Motor neuron (in vitro differentiated cells): ENCODE measurements at regions not wholly inside any gene's neighbourhood (a gene's known extent, or its start where the extent isn't known, plus 50 kb on each side); places are given as distances from the start of the nearest gene placed in this dataset.

ENCODE experiments used
- ATAC-seq, 8 experiments: fragments of 200-7000 bp; cut with Tn5 transposase; replicated peaks in 6 of 8; 2 replicates each; pipeline ENCODE4 v1.8.0; 2021; ENCODE audit warnings: mild to moderate bottlenecking in 8 of 8, moderate library complexity in 8 of 8
- H3K27ac ChIP-seq, 2 donors: fragments of 250-450 bp; sonication (Bioruptor Pico); 2 replicates each; pipeline ENCODE4 v1.9.0; 2021; ENCODE audit warnings: antibody characterized with exemption in 2 of 2, mild to moderate bottlenecking in 2 of 2, moderate library complexity in 1 of 2
- H3K4me1 ChIP-seq, 2 donors: fragments of 250-450 bp; sonication (Bioruptor Pico); replicated peaks in 1 of 2; 2 replicates each; pipeline ENCODE4 v1.6.1; 2021; ENCODE audit warnings: antibody characterized with exemption in 2 of 2, mild to moderate bottlenecking in 2 of 2, moderate library complexity in 1 of 2
- H3K4me3 ChIP-seq, 5 donors: fragments of 250-450 bp; sonication (Bioruptor Pico); 2 replicates each; pipeline ENCODE4 v1.9.0; 2021; ENCODE audit warnings: antibody characterized with exemption in 5 of 5, mild to moderate bottlenecking in 5 of 5, moderate library complexity in 4 of 5
- WGBS, 10 experiments: fragments of 450-650 bp; shearing (Covaris generic); methylation state at CpG; one replicate each; pipeline ENCODE4 v1.0.0; 2022; 5-methylcytosine and 5-hydroxymethylcytosine counted together
- in situ Hi-C, 9 experiments: fragments of 400-800 bp; cut with MboI; loops; one replicate each; pipeline ENCODE4 v1.15.0; 2021; ENCODE audit warnings: low sequenced_read_pairs in 9 of 9, low pct_unique_long_range_greater_than_20kb in 2 of 9; ENCODE audit not compliant: unreplicated experiment in 9 of 9

DNA sequence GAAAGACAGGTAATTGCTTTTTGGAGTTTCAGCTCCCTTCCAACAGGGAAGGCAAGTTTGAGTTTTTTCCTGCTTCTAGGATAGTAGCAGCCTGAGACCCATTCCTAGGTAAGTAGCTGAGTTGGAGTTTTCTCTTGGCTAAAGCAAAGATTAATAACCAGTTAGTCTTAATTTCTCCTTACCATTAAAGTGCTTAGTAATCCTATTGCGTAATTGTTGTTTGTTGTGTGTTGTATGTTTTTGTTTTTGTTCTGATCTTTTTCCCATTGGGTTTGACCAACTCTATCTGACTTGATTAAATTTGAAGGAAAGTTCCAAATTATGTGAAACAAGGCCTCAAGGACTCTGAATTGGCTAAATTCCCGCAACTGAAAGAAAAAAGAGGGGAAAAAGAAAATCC lies 83.5 kb downstream of the TBX22 start:
- H3K4me3 ChIP-seq, result no peak overlapping the region
- WGBS, 10 experiments, result 8 to 93% (median 54%) methylated on average over 2 of the region's 2 CpGs; no CpG with 5 or more reads in 5 of the 10 experiments
- in situ Hi-C loops, result no loop called here
- ATAC-seq, result no peak
- H3K4me1 ChIP-seq, result no peaks in the 10 kb centered on the region
- H3K27ac ChIP-seq, result no peak overlapping the region

DNA sequence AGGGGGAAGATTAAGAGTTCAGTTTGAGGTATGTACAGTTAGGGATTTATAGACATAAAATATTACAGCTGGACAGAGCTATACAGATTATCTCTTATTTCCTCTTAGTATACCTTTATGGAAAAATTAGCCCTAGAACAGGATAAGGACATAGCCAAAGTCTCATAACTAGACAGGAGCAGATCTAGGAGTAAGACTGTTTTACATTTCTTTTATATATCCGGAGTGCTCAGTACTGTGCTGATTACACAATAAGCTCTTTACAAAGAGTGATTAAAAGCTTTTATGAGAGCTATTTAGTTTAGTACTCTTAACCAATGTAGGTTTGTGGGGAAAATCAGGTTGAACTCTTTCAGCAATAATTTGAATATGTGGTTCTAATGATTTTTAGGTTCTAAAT lies 105.8 kb downstream of the TBX22 start:
- no peak overlapping the region for H3K4me3 ChIP-seq
- H3K4me1 ChIP-seq, result no peaks in the 10 kb centered on the region
- no peak for ATAC-seq
- in situ Hi-C loops, result no loop called here
- 0 to 100% (median 100%) methylated on average over 1 of the region's 1 CpG; no CpG with 5 or more reads in 4 of the 10 experiments for WGBS, 10 experiments
- H3K27ac ChIP-seq, result no peak overlapping the region

DNA sequence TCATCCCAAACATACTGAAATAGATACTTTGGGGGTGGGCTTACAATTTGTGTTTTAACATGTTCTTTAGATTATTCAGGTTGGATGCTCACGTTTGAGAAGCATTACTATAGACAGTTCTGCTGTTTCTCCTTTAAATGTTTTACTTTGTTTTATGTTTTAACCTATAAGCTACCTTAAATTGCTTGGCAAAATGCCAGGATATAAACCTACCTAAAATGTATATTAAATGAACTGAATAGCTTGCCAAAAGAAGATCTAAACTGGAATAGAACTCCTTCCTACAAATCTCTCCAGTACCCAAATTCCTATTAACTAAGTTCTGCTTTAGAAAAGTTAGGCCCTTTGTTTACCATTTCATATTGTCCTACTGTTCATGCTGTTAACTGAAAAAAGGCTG lies 124.4 kb downstream of the TBX22 start:
- in situ Hi-C loops, result no loop called here

DNA sequence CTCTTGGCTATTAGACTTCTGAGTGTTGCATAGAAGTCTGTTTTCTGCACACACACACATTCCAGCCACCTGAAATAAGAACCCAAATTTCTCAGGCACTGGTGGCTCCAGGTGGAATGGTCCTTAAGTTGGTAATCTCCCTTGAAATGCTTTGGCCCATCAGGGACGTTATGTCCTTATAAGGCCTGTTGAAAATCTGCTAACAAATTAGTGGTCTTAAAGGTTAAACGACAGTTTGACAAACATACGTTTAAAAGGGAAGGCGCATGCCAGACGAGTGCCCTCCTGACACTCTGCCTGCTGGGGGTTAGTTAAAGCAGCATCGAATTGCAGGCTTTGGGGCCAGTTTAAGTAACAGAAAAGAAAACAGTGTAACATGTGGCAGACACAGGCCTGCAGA lies 125.0 kb downstream of the TBX22 start:
- H3K4me3 ChIP-seq, result no peak overlapping the region
- whole genome bisulfite sequencing, 10 experiments, result 0 to 53% (median 13%) methylated on average over 1 to 4 of the region's 6 CpGs; no CpG with 5 or more reads in 4 of the 10 experiments

More for the DNA sequence above, 124.4 kb downstream of the TBX22 start:
- H3K4me3 ChIP-seq, result no peak overlapping the region
- H3K27ac ChIP-seq, result no peak overlapping the region
- ATAC-seq, result no peak
- H3K4me1 ChIP-seq, result no peaks in the 10 kb centered on the region
- WGBS, 10 experiments, result 0 to 60% (median 8%) methylated on average over 1 of the region's 1 CpG; no CpG with 5 or more reads in 6 of the 10 experiments

DNA sequence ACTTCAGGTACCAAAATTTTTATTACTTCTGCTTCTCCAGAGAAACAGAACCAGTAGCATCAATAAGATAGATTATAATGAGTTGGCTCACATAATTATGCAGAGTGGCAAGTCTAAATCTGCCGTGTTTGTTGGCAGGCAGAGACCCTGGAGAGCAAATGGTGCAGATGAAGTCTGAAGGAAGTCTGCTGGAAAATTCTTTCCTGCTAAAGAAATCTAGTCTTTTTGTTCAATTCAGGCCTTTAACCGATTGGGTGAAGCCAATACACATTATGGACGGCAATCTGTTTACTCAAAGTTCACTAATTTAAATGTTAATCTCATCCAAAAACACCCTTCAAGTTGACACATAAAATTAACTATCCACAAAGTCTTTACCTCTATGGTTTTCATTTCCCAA lies 156.0 kb downstream of the TBX22 start:
- WGBS, 10 experiments, result 0 to 100% (median 17%) methylated on average over 1 to 3 of the region's 3 CpGs; no CpG with 5 or more reads in 4 of the 10 experiments
- in situ Hi-C loops, result no loop called here
- H3K4me1 ChIP-seq, result no peaks in the 10 kb centered on the region
- ATAC-seq, result no peak
- H3K27ac ChIP-seq, result no peak overlapping the region
- no peak overlapping the region for H3K4me3 ChIP-seq

More for the DNA sequence above, 125.0 kb downstream of the TBX22 start:
- in situ Hi-C loops, result no loop called here
- Histone ChIP-seq H3K27ac (no peak overlapping the region), H3K4me1 (no peaks in the 10 kb centered on the region)
- no peak for ATAC-seq

DNA sequence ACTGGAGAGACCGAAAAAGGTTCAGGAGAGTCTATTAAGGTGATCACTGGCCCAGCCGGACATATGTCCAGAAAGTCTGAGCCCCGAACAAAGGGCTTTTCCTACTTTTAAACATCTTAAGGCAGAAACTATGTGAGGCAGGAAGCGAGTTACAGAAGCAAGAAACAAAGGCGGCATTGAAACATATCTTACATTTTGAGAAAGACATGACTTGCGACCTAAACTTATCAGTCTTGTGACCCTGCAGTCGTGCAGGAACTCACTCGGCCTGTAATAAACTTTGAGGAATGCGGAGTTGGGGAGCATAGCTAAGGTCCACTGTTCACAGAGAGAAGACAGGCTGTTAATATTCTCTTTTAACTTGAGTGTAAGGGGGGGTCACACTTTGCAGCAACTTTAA lies 158.7 kb downstream of the TBX22 start:
- H3K27ac ChIP-seq, result no peak overlapping the region
- WGBS, 10 experiments, result 0 to 100% (median 67%) methylated on average over 1 to 5 of the region's 9 CpGs; no CpG with 5 or more reads in 3 of the 10 experiments
- no peak for ATAC-seq
- no peaks in the 10 kb centered on the region for H3K4me1 ChIP-seq
- H3K4me3 ChIP-seq, result no peak overlapping the region
- in situ Hi-C loops, result no loop called here

DNA sequence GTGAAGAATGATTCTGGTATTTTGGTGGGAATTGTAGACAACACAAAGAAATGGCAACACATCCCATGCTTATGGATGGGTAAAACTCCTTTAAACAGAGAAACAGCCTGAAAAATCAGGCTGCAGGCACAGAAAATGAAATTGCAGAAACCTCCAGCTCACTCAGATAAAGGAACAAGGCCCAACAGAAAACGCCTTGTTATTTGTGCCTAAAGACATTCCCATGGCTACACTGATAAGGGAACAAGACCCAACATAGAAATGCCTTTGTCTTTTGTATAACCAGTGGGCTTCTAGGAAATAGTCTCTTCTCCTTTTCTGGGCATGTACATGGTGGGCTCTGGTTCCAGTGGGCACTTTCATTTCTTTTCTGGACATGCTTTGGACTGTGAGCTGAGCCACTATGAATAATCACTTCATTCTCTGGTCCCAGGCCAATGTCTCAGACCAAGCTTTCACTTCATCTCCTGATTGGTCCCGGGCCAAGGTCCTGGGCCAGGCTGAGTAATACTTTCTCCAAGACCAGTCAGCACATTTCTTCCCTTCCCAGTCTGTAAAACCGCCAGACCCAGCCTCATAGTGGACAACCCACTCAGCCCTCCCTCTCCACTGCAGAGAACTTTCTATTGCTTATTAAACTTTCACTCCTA lies 160.5 kb downstream of the TBX22 start:
- H3K27ac ChIP-seq, result no peak overlapping the region
- no peak for ATAC-seq
- H3K4me1 ChIP-seq, result no peaks in the 10 kb centered on the region
- no peak overlapping the region for H3K4me3 ChIP-seq
- 0 to 75% (median 25%) methylated on average over 1 to 3 of the region's 3 CpGs; no CpG with 5 or more reads in 7 of the 10 experiments for WGBS, 10 experiments
- in situ Hi-C loops, result no loop called here

DNA sequence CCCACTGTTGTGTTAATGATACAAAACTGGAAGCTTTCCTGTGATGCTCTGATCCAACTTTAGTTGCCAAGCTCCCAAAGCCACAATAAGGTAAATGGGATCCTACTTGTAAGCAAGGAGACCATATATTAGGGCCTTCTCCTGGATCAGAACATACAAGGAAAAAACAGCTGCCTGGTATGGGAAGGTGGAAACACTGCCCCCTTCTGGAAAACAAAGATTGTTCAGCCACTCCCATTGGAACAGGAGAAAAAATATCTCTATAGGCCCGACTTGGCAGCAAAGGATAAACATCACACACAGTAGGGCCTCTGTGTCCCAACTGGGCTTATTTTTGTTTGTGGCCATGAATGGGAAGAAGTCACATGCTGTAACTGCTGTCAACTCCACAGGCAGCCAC lies 166.5 kb downstream of the TBX22 start:
- 33% methylated on average over 1 of the region's 1 CpG; no CpG with 5 or more reads in 9 of the 10 experiments for WGBS, 10 experiments
- in situ Hi-C loops, result no loop called here
- ATAC-seq, result no peak

DNA sequence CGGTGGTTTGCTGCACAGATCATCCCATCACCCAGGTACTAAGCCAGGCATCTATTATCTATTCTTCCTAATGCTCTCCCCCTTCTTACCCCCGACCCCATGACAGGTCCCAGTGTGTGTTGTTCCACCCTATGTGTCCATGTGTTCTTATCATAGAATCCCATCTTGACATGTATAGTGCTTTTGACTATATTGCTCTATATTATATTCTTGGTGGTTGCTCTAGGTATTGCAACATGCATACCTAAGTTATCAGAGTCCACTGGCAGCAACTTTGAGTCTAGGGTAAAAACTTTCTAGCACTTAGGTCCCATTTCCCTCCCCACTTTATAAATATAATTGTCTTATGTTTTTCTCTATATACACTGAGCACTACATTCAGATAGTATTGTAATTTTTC lies 170.3 kb downstream of the TBX22 start:
- ATAC-seq, result no peak
- Histone ChIP-seq H3K27ac (no peak overlapping the region), H3K4me1 (no peaks in the 10 kb centered on the region), H3K4me3 (no peak overlapping the region)
- in situ Hi-C loops, result no loop called here
- 0 to 75% (median 56%) methylated on average over 1 to 2 of the region's 2 CpGs; no CpG with 5 or more reads in 5 of the 10 experiments for WGBS, 10 experiments

More for the DNA sequence above, 166.5 kb downstream of the TBX22 start:
- Histone ChIP-seq H3K27ac (no peak overlapping the region), H3K4me1 (no peaks in the 10 kb centered on the region), H3K4me3 (no peak overlapping the region)

DNA sequence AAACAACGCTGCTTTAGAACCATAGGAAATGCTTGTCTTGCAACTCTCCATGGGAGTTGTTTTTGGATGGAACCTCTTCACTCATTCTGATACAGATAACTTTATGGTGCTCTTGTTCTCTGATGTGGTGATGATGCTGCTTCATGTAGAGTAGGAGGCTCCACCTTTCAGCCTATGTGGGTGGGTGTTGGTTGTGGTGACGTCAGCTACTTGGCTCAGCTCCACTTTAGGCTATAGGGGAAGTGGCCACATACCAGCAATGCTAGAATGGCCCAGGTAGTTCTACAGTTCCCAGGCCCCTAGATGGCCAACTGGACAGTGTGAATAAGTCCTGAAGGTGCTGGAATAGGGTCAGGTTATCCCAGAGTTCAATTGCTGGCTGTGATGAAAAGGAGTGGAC lies 192.1 kb downstream of the TBX22 start:
- WGBS, 10 experiments, result 0 to 45% (median 0%) methylated on average over 1 to 2 of the region's 2 CpGs; no CpG with 5 or more reads in 7 of the 10 experiments
- in situ Hi-C loops, result no loop called here
- H3K4me3 ChIP-seq, result no peak overlapping the region
- no peak overlapping the region for H3K27ac ChIP-seq
- no peak for ATAC-seq
- H3K4me1 ChIP-seq, result no peaks in the 10 kb centered on the region

DNA sequence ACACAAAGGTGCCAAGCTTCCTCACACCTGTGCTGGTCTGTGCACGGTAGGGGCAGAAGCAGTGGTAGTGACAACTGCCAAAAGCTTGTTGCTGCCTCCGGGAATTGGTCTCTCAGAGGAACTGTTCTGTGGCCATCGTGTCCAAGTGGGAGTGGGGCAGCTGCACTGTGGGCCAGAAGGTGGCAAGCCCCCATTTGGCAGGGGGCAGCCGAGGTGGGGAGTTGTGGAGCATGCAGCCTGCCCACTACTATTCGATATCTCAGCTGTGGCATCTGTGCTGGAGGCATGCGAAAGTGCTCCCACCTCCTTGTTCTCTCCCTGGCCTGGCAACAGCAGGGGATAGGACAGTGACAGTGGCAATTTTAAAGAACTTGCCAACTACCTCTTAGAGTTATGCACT lies 192.8 kb downstream of the TBX22 start:
- 57% methylated on average over 1 of the region's 6 CpGs; no CpG with 5 or more reads in 9 of the 10 experiments for WGBS, 10 experiments
- in situ Hi-C loops, result no loop called here
- no peak overlapping the region for H3K27ac ChIP-seq
- H3K4me3 ChIP-seq, result no peak overlapping the region
- ATAC-seq, result no peak
- no peaks in the 10 kb centered on the region for H3K4me1 ChIP-seq

DNA sequence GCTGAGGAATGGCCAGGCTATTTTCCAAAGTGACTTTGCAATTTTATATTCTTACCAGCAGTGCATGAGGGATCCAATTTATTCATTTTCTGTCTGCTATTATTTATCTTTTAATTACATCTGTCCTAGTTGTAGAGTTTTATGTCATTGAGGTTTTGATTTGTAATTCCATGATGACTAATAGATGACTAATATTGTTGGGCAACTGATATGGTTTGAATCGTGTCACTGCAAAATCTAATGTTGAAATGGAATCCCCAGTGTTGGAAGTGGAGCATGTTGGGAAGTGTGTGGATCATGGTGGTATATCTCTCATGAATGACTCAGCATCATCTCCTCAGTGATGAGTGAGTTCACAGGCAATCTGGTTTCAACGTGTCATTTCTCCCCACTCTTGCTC lies 201.5 kb downstream of the TBX22 start:
- Histone ChIP-seq H3K4me3 (no peak overlapping the region), H3K4me1 (no peaks in the 10 kb centered on the region), H3K27ac (no peak overlapping the region)
- 0 to 81% (median 29%) methylated on average over 1 to 2 of the region's 2 CpGs; no CpG with 5 or more reads in 6 of the 10 experiments for WGBS, 10 experiments
- ATAC-seq, result no peak
- in situ Hi-C loops, result no loop called here

DNA sequence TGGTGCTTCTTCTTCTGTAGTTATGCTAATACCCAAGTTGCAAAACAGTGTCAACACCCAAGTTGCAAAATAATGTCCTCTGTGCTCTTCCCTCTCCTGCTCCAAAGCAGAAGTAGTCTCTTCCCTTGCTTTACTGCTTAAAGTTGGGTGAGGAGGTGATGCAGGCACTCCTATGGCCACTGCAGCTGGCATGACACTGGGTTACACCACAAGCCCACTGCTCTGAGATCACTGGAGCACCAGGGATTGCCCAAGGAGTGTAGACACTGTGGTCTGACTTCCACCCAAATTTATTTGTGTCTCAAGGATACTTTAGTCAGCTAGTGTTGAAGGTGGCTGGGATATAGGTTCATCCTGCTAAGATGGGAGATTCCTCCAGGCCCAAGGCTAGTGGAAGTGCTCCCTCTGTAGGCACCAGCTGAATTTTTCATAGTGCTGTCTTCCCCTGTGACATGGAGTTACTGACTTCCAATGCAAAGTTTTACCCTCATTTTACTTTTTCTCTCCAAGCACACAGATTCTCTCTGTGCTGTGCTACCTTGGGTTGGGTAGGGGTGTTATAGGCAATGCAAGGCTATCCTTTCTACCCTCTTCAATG lies 196.2 kb upstream of the TENT5D start:
- Histone ChIP-seq H3K4me3 (no peak overlapping the region), H3K4me1 (no peaks in the 10 kb centered on the region), H3K27ac (no peak overlapping the region)
- ATAC-seq, result no peak
- in situ Hi-C loops, result no loop called here

DNA sequence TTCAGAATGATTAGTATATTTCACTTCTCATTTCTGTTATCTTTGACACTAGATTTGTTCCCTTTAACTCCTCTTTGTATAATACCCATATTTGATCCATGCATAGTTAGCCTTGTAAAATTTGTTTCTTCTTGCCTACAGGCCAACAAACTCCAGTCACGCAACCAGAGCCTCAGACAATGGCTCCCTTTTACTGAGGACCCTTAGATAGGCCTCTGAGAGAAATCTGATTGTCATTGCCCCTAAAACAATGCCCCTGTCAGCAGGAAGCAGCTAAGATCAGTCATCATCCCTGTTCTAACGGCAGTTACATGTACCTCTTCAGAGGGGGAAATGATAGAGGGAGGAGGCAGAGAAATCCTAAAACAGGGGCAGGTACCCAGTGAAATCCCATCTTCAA lies 190.6 kb upstream of the TENT5D start:
- whole genome bisulfite sequencing, 10 experiments, result 25 to 100% (median 73%) methylated on average over 1 of the region's 2 CpGs; no CpG with 5 or more reads in 6 of the 10 experiments

More for the DNA sequence above, 190.6 kb upstream of the TENT5D start:
- no peak overlapping the region for H3K27ac ChIP-seq
- in situ Hi-C loops, result no loop called here
- H3K4me1 ChIP-seq, result no peaks in the 10 kb centered on the region
- no peak overlapping the region for H3K4me3 ChIP-seq
- no peak for ATAC-seq
